ENCODE measurements at regions not wholly inside any gene's neighbourhood (a gene's known extent, or its start where the extent isn't known, plus 50 kb on each side); places are given as distances from the start of the nearest gene placed in this dataset.

GRCh38 chr10:4088354-4089066 lies 303.5 kb upstream of the KLF6 start:
- no peak overlapping the region for H2AFZ ChIP-seq (ENCODE audit: low read length)
- no peaks in the 10 kb centered on the region for H4K20me1 ChIP-seq (ENCODE audit: control insufficient read depth, insufficient read depth, insufficient read length)
- H3K27ac Mint-ChIP-seq = no peak overlapping the region

More at GRCh38 chr10:4088354-4089066, 303.5 kb upstream of the KLF6 start:
- TF ChIP-seq, protein P1, sequence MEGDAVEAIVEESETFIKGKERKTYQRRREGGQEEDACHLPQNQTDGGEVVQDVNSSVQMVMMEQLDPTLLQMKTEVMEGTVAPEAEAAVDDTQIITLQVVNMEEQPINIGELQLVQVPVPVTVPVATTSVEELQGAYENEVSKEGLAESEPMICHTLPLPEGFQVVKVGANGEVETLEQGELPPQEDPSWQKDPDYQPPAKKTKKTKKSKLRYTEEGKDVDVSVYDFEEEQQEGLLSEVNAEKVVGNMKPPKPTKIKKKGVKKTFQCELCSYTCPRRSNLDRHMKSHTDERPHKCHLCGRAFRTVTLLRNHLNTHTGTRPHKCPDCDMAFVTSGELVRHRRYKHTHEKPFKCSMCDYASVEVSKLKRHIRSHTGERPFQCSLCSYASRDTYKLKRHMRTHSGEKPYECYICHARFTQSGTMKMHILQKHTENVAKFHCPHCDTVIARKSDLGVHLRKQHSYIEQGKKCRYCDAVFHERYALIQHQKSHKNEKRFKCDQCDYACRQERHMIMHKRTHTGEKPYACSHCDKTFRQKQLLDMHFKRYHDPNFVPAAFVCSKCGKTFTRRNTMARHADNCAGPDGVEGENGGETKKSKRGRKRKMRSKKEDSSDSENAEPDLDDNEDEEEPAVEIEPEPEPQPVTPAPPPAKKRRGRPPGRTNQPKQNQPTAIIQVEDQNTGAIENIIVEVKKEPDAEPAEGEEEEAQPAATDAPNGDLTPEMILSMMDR (conservative IDR thresholded peaks at IDR 0.05) = no peak
- no peak overlapping the region for H3K4me3 Mint-ChIP-seq
- Histone ChIP-seq H3K18ac (ENCODE audit: insufficient read length, low read depth, low read length) (no peak overlapping the region), H2AK5ac (ENCODE audit: insufficient read length, low read length) (no peak overlapping the region), H4K5ac (ENCODE audit: insufficient read length, low read depth, low read length) (no peak overlapping the region), H3K23ac (ENCODE audit: insufficient read length, low read depth, low read length) (no peak overlapping the region), H3K79me1 (ENCODE audit: insufficient read depth, low read depth, low read length, poor library complexity, severe bottlenecking) (no peaks in the 10 kb centered on the region), H3K4me1 (ENCODE audit: insufficient read depth, low read length) (peaks cover 4% of the 10 kb centered on the region; the same call in 1 of the 2 replicates), H3K9ac (ENCODE audit: extremely low read depth, insufficient read length, low read length) (no peak overlapping the region), H3K9me3 (ENCODE audit: control insufficient read depth, low read depth, low read length) (no peaks in the 10 kb centered on the region), H3K56ac (ENCODE audit: insufficient read length, low read depth, low read length) (no peak overlapping the region), H3K27ac (ENCODE audit: insufficient read length, low read depth, low read length) (no peak overlapping the region), H2BK5ac (ENCODE audit: insufficient read length, low read length) (no peak overlapping the region), H3K79me2 (ENCODE audit: insufficient read depth, low read length) (no peaks in the 10 kb centered on the region), H2BK120ac (ENCODE audit: low read depth, low read length, poor library complexity, severe bottlenecking) (no peak overlapping the region), H2BK20ac (ENCODE audit: low read depth, low read length, poor library complexity, severe bottlenecking) (no peak overlapping the region), H3K23me2 (ENCODE audit: insufficient read length, low read depth, low read length, poor library complexity, severe bottlenecking) (no peaks in the 10 kb centered on the region), H4K91ac (ENCODE audit: insufficient read length, low read depth, low read length) (no peak overlapping the region), H2BK12ac (ENCODE audit: insufficient read length, low read depth, low read length) (no peak overlapping the region), H3K4ac (ENCODE audit: low read depth, low read length) (no peak overlapping the region), H3K27me3 (ENCODE audit: insufficient read depth, low read length) (no peaks in the 10 kb centered on the region; the same call in 1 of the 2 replicates), H3K14ac (ENCODE audit: insufficient read depth, low read length) (no peak overlapping the region), H4K8ac (replicated peaks; ENCODE audit: insufficient read length, low read depth, low read length) (no peak overlapping the region), H3K4me2 (ENCODE audit: insufficient read depth, insufficient read length, low read length) (no peak overlapping the region), H3T11ph (ENCODE audit: low read length) (no peak overlapping the region), H2BK15ac (ENCODE audit: low read depth, low read length) (no peak overlapping the region)
- peaks cover 11 to 12% of the 10 kb centered on the region in 2 experiments for H3K4me1 Mint-ChIP-seq
- no peak for DNase-seq
- no peaks in the 10 kb centered on the region for H3K27me3 Mint-ChIP-seq (ENCODE audit: low read depth)
- no peaks in the 10 kb centered on the region; a peak in 1 of 7 replicates for H3K36me3 Mint-ChIP-seq (ENCODE audit: insufficient read depth in 1 of 3, low read depth in 3 of 3)
- WGBS (ENCODE audit: extremely low coverage, insufficient read length, low lambda C conversion rate) = no CpG with 5 or more reads among the region's 14 CpGs
- H3K9me3 Mint-ChIP-seq = no peaks in the 10 kb centered on the region
